ENCODE measurements at regions not wholly inside any gene's neighbourhood (a gene's known extent, or its start where the extent isn't known, plus 50 kb on each side); places are given as distances from the start of the nearest gene placed in this dataset.

GRCh38 chr3:63092515-63092914, 185.6 kb upstream of the SYNPR start:
- ATAC-seq, result no peak
- Histone ChIP-seq H3K9me3 (no peaks in the 10 kb centered on the region), H3K27me3 (no peaks in the 10 kb centered on the region), H3K4me3 (no peak overlapping the region), H3K36me3 (no peaks in the 10 kb centered on the region), H3K4me1 (no peaks in the 10 kb centered on the region), H3K27ac (no peak overlapping the region)
- no peak for DNase-seq
- intact Hi-C loops (cut with DNase I), result no loop called here
- 72 to 85% methylated on average over 5 of the region's 5 CpGs for WGBS, 2 donors
- FAIRE-seq, result no peak
- TF ChIP-seq, protein P1, sequence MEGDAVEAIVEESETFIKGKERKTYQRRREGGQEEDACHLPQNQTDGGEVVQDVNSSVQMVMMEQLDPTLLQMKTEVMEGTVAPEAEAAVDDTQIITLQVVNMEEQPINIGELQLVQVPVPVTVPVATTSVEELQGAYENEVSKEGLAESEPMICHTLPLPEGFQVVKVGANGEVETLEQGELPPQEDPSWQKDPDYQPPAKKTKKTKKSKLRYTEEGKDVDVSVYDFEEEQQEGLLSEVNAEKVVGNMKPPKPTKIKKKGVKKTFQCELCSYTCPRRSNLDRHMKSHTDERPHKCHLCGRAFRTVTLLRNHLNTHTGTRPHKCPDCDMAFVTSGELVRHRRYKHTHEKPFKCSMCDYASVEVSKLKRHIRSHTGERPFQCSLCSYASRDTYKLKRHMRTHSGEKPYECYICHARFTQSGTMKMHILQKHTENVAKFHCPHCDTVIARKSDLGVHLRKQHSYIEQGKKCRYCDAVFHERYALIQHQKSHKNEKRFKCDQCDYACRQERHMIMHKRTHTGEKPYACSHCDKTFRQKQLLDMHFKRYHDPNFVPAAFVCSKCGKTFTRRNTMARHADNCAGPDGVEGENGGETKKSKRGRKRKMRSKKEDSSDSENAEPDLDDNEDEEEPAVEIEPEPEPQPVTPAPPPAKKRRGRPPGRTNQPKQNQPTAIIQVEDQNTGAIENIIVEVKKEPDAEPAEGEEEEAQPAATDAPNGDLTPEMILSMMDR (IDR thresholded peaks at IDR 0.05), result no peak

DNA sequence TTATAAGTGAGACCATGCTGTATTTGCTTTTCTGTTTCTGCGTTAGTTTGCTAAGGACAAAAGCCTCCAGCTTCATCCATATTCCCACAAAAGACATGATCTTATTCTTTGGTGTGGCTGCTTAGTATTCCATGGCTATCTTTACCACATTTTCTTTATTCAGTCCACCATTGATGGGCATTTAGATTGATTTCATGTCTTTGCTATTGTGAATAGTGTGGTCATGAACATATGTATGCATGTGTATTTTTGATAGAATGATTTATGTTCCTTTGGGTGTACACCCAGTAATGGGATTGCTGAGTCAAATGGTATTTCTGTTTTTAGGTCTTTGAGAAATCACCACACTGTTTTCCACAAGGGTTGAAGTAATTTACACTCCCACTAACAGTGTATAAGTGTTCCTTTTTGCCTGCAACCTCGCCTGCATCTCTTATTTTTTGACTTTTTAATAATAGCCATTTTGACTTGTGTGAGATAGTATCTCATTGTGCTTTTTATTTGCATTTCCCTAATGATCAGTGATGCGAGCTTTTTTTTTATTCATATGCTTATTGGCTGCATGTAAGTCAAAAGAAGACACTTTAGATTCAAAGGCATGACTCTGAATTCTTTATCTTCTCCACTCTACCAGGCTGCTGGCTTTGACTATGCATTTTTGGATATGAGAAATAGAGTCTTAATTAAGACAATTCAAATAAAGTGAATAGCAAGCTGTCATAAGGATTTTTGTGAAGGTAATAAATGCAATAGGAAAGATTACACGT, 183.3 kb upstream of the SYNPR start:
- WGBS, 2 donors, result 66 to 85% methylated on average over 4 of the region's 4 CpGs
- intact Hi-C loops (cut with DNase I), result no loop called here
- Histone ChIP-seq H3K4me1 (no peaks in the 10 kb centered on the region), H3K36me3 (no peaks in the 10 kb centered on the region), H3K27me3 (no peaks in the 10 kb centered on the region), H3K27ac (no peak overlapping the region), H3K9me3 (no peaks in the 10 kb centered on the region), H3K4me3 (no peak overlapping the region)
- DNase-seq (no peak), ATAC-seq (no peak), FAIRE-seq (no peak)
- TF ChIP-seq, protein P1 (IDR thresholded peaks at IDR 0.05), result no peak

GRCh38 chr3:63096248-63097058, 181.7 kb upstream of the SYNPR start:
- Histone ChIP-seq H3K27me3 (no peaks in the 10 kb centered on the region), H3K9me3 (no peaks in the 10 kb centered on the region), H3K36me3 (no peaks in the 10 kb centered on the region), H3K4me3 (no peak overlapping the region), H3K27ac (no peak overlapping the region), H3K4me1 (peaks cover 0 to 4% (median 0%) of the 10 kb centered on the region in 3 donors)
- DNase-seq, result peak in 2 of 6 donors; percentile 9 to 31
- FAIRE-seq, result no peak
- no peak for ATAC-seq
- 89 to 94% methylated on average over 32 of the region's 32 CpGs for WGBS, 2 donors
- TF ChIP-seq, protein P1 (IDR thresholded peaks at IDR 0.05), result no peak
- intact Hi-C loops (cut with DNase I), result no loop called here

DNA sequence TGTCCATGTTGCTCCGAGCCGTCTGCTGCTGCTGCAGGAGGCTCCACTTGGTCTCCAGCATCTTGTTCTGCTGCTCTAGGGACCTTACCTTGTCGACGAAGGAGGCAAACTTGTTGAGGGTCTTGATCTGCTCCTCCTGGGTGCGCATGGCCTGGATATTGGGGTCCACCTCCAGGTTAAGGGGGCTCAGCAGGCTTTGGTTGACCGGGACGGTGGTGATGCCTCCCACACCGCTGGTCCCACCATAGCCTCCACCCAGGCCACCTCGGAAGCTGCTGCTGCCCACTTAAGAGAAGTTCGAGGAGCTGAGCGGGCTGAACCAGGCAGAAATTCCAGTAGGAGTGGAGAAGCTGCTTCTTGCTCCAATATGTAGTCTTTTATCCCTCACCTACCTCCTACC, 180.7 kb upstream of the SYNPR start:
- intact Hi-C loops (cut with DNase I), result no loop called here
- H3K27me3 ChIP-seq, result no peaks in the 10 kb centered on the region
- TF ChIP-seq, protein P1 (IDR thresholded peaks at IDR 0.05), result no peak
- DNase-seq (peak in 1 of 6 donors; percentile 23), FAIRE-seq (no peak), ATAC-seq (no peak)
- peaks cover 0 to 4% (median 0%) of the 10 kb centered on the region in 3 donors for H3K4me1 ChIP-seq
- H3K4me3 ChIP-seq, result no peak overlapping the region
- 84 to 92% methylated on average over 11 of the region's 11 CpGs for WGBS, 2 donors
- H3K36me3 ChIP-seq, result no peaks in the 10 kb centered on the region
- no peak overlapping the region for H3K27ac ChIP-seq
- H3K9me3 ChIP-seq, result no peaks in the 10 kb centered on the region

All from pancreas (tissue), 10 donors.